ENCODE measurements at regions not wholly inside any gene's neighbourhood (a gene's known extent, or its start where the extent isn't known, plus 50 kb on each side); places are given as distances from the start of the nearest gene placed in this dataset.

DNA sequence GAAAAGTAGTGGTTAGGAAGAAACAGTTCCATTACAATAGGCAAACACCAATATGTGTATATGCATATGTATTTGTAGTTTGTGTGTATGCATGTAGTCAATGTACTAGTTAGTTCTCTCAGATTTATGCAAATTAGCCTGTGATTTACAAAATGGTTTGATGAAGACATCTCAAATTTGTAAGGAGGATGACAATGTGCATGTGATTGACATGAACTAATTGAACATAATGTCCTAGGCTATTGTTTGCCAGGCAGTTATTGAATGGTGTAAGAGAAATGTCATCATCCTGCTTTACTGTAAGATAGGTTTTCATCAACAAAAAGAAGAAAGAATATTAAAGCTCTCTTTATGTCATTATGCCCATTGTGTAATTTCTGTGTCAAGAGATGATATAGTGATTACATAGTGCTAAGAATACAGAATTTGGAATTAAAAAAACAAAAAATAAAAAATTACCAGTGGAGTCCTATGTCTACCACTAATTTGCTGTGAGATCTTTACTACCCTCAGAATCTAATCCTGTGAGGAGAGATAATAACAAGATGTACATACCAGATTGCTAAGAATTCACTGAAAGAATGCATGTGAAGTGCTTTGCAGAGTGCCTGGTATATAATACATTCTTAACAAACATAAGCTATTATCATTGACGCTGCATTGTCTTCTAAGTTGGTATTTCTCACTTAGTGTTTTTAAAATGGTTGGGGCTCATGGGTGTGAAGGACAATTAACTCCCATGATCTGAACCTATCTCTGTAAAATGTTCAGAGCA lies 258.0 kb downstream of the CPS1 start:
- ATAC-seq (no peak), DNase-seq (ENCODE audit: low read depth, low spot score) (no peak)
- no peaks in the 10 kb centered on the region for H3K9me2 ChIP-seq (ENCODE audit: insufficient read depth)
- H3K36me3 ChIP-seq (ENCODE audit: control insufficient read depth in 1 of 2, insufficient read depth in 2 of 2, low read length in 2 of 2): no peaks in the 10 kb centered on the region
- no peak overlapping the region for H3K4me3 ChIP-seq (replicated peaks in 1 of 2; ENCODE audit: low read depth in 1 of 2, low read length in 2 of 2)
- no peak overlapping the region for H2AFZ ChIP-seq (ENCODE audit: low read depth, low read length, poor library complexity, severe bottlenecking)
- no peak overlapping the region for H3K4me2 ChIP-seq (ENCODE audit: low read length)
- no peaks in the 10 kb centered on the region for H3K9me3 ChIP-seq (ENCODE audit: control insufficient read depth in 1 of 2, insufficient read depth in 1 of 2, low read depth in 1 of 2, low read length in 2 of 2)
- ChIA-PET POLR2A (no interaction called here), RAD21 (ENCODE audit: low non-redundant PET in 1 of 2, low total read pairs in 2 of 2, uncharacterized antibody in 2 of 2, unreplicated experiment in 2 of 2) (no interaction called here), CTCF (no interaction called here)
- H3K9ac ChIP-seq (ENCODE audit: low read length): no peak overlapping the region
- H4K20me1 ChIP-seq (ENCODE audit: insufficient read depth): no peaks in the 10 kb centered on the region
- no peak overlapping the region for H3K27ac ChIP-seq (ENCODE audit: low read depth, low read length)
- H3K27me3 ChIP-seq (ENCODE audit: insufficient read depth, low read length): no peaks in the 10 kb centered on the region
- TF ChIP-seq ZNF274 (IDR thresholded peaks at IDR 0.05; ENCODE audit: low read depth, low read length): no peak
- TF ChIP-seq, protein P1, sequence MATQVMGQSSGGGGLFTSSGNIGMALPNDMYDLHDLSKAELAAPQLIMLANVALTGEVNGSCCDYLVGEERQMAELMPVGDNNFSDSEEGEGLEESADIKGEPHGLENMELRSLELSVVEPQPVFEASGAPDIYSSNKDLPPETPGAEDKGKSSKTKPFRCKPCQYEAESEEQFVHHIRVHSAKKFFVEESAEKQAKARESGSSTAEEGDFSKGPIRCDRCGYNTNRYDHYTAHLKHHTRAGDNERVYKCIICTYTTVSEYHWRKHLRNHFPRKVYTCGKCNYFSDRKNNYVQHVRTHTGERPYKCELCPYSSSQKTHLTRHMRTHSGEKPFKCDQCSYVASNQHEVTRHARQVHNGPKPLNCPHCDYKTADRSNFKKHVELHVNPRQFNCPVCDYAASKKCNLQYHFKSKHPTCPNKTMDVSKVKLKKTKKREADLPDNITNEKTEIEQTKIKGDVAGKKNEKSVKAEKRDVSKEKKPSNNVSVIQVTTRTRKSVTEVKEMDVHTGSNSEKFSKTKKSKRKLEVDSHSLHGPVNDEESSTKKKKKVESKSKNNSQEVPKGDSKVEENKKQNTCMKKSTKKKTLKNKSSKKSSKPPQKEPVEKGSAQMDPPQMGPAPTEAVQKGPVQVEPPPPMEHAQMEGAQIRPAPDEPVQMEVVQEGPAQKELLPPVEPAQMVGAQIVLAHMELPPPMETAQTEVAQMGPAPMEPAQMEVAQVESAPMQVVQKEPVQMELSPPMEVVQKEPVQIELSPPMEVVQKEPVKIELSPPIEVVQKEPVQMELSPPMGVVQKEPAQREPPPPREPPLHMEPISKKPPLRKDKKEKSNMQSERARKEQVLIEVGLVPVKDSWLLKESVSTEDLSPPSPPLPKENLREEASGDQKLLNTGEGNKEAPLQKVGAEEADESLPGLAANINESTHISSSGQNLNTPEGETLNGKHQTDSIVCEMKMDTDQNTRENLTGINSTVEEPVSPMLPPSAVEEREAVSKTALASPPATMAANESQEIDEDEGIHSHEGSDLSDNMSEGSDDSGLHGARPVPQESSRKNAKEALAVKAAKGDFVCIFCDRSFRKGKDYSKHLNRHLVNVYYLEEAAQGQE (IDR thresholded peaks at IDR 0.05; ENCODE audit: low read depth): no peak
- TF ChIP-seq, protein P2, sequence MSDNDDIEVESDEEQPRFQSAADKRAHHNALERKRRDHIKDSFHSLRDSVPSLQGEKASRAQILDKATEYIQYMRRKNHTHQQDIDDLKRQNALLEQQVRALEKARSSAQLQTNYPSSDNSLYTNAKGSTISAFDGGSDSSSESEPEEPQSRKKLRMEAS (IDR thresholded peaks at IDR 0.05): no peak
- intact Hi-C loops (cut with micrococcal nuclease): no loop called here
- no TSS peak for BruUV-seq (replicated peaks)
- no peaks in the 10 kb centered on the region for H3K4me1 ChIP-seq (ENCODE audit: control insufficient read depth in 1 of 2, insufficient read depth in 2 of 2, low read length in 2 of 2)
- H3K79me2 ChIP-seq (ENCODE audit: insufficient read depth, low read length): no peaks in the 10 kb centered on the region

DNA sequence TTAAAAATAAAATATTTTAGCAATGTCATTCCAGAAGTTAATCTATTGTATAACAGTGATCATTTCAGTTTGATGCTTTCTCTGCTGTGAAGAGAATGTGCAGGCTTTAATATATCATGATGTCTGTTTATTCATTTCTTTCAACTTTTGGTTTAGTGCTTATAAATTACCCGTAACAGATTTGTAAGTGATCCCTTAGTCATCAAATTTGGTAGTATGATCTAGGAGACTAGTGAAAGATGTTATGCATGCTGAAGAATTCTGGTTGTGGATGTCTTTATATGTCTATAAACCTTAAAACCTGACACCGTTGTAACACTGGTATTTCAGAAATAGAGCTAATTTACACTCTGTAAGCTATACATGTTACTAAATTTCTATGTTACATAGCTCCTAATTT lies 260.4 kb downstream of the CPS1 start:
- Histone ChIP-seq H3K27ac (ENCODE audit: low read depth, low read length) (no peak overlapping the region), H3K4me3 (replicated peaks in 1 of 2; ENCODE audit: low read depth in 1 of 2, low read length in 2 of 2) (no peak overlapping the region), H3K9ac (ENCODE audit: low read length) (no peak overlapping the region), H2AFZ (ENCODE audit: low read depth, low read length, poor library complexity, severe bottlenecking) (no peak overlapping the region), H4K20me1 (ENCODE audit: insufficient read depth) (no peaks in the 10 kb centered on the region), H3K4me2 (ENCODE audit: low read length) (no peak overlapping the region), H3K9me2 (ENCODE audit: insufficient read depth) (no peaks in the 10 kb centered on the region), H3K79me2 (ENCODE audit: insufficient read depth, low read length) (no peaks in the 10 kb centered on the region), H3K9me3 (ENCODE audit: control insufficient read depth in 1 of 2, insufficient read depth in 1 of 2, low read depth in 1 of 2, low read length in 2 of 2) (no peaks in the 10 kb centered on the region), H3K36me3 (ENCODE audit: control insufficient read depth in 1 of 2, insufficient read depth in 2 of 2, low read length in 2 of 2) (no peaks in the 10 kb centered on the region), H3K27me3 (ENCODE audit: insufficient read depth, low read length) (no peaks in the 10 kb centered on the region), H3K4me1 (ENCODE audit: control insufficient read depth in 1 of 2, insufficient read depth in 2 of 2, low read length in 2 of 2) (no peaks in the 10 kb centered on the region)
- no peak for DNase-seq (ENCODE audit: low read depth, low spot score)
- ChIA-PET RAD21 (ENCODE audit: low non-redundant PET in 1 of 2, low total read pairs in 2 of 2, uncharacterized antibody in 2 of 2, unreplicated experiment in 2 of 2) (no interaction called here), CTCF (no interaction called here), POLR2A (no interaction called here)
- no TSS peak for BruUV-seq (replicated peaks)
- intact Hi-C loops (cut with micrococcal nuclease): no loop called here
- ATAC-seq: no peak
- TF ChIP-seq, protein P3, sequence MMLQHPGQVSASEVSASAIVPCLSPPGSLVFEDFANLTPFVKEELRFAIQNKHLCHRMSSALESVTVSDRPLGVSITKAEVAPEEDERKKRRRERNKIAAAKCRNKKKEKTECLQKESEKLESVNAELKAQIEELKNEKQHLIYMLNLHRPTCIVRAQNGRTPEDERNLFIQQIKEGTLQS (IDR thresholded peaks at IDR 0.05): no peak
- TF ChIP-seq SIN3A (IDR thresholded peaks at IDR 0.05; ENCODE audit: low read depth) (no peak), ZNF274 (IDR thresholded peaks at IDR 0.05; ENCODE audit: low read depth, low read length) (no peak), ZFX (IDR thresholded peaks at IDR 0.05) (no peak), YY1 (IDR thresholded peaks at IDR 0.05; ENCODE audit: extremely low read depth, insufficient replicate concordance, low read depth, low read length) (no peak), EGR1 (IDR thresholded peaks at IDR 0.05; ENCODE audit: low read depth) (no peak), SRF (IDR thresholded peaks at IDR 0.05; ENCODE audit: low read depth) (no peak), RAD21 (IDR thresholded peaks at IDR 0.05; ENCODE audit: low read depth) (no peak), FOSL1 (IDR thresholded peaks at IDR 0.05; ENCODE audit: low read depth) (no peak), EZH2phosphoT487 (IDR thresholded peaks at IDR 0.05; ENCODE audit: borderline replicate concordance) (no peak), CEBPB (IDR thresholded peaks at IDR 0.05; ENCODE audit: low read depth) (no peak), CBX3 (IDR thresholded peaks at IDR 0.05; ENCODE audit: low read depth) (no peak), JUND (IDR thresholded peaks at IDR 0.05) (no peak), POLR2AphosphoS5 (IDR thresholded peaks at IDR 0.05; ENCODE audit: low read depth, low read length) (no peak)
- TF ChIP-seq, protein P2 (IDR thresholded peaks at IDR 0.05): no peak

Data from HCT116 (cell line).